ENCODE measurements at regions not wholly inside any gene's neighbourhood (a gene's known extent, or its start where the extent isn't known, plus 50 kb on each side); places are given as distances from the start of the nearest gene placed in this dataset.

- WGBS = 85% methylated on average over 1 of the region's 1 CpG
- Histone ChIP-seq H3K9me3 (peaks cover 7% of the 10 kb centered on the region), H3K27ac (no peak overlapping the region), H3K36me3 (no peaks in the 10 kb centered on the region), H3K4me3 (no peak overlapping the region), H3K4me1 (no peaks in the 10 kb centered on the region), H3K27me3 (no peaks in the 10 kb centered on the region)
- DNase-seq (ENCODE audit: low spot score in 2 of 2) = no peak
- TF ChIP-seq CTCF (IDR thresholded peaks at IDR 0.05) = no peak
- TF ChIP-seq POLR2AphosphoS5 (IDR thresholded peaks at IDR 0.05) = no peak
- TF ChIP-seq EP300 (IDR thresholded peaks at IDR 0.05) = no peak
Observed at GRCh38 chr16:65769776-65770438, 596.6 kb upstream of the CDH5 start.

- no peak for DNase-seq (ENCODE audit: low spot score in 2 of 2)
- Histone ChIP-seq H3K27ac (no peak overlapping the region), H3K36me3 (no peaks in the 10 kb centered on the region), H3K4me3 (no peak overlapping the region), H3K4me1 (no peaks in the 10 kb centered on the region), H3K9me3 (peaks cover 7% of the 10 kb centered on the region), H3K27me3 (no peaks in the 10 kb centered on the region)
- WGBS = 88% methylated on average over 1 of the region's 1 CpG
- TF ChIP-seq POLR2AphosphoS5 (IDR thresholded peaks at IDR 0.05) (no peak), POLR2A (IDR thresholded peaks at IDR 0.05) (no peak), EP300 (IDR thresholded peaks at IDR 0.05) (no peak), CTCF (IDR thresholded peaks at IDR 0.05) (no peak)
Observed at GRCh38 chr16:65769055-65769465, 597.4 kb upstream of the CDH5 start.

GRCh38 chr16:65767125-65767524 lies 599.4 kb upstream of the CDH5 start:
- 64% methylated on average over 4 of the region's 4 CpGs for whole genome bisulfite sequencing
- H3K4me1 ChIP-seq = no peaks in the 10 kb centered on the region
- DNase-seq (ENCODE audit: low spot score in 2 of 2) = no peak
- no peak for TF ChIP-seq EP300 (IDR thresholded peaks at IDR 0.05)
- no peak for TF ChIP-seq POLR2AphosphoS5 (IDR thresholded peaks at IDR 0.05)
- TF ChIP-seq CTCF (IDR thresholded peaks at IDR 0.05) = no peak
- no peak for TF ChIP-seq POLR2A (IDR thresholded peaks at IDR 0.05)
- H3K36me3 ChIP-seq = no peaks in the 10 kb centered on the region
- no peak overlapping the region for H3K27ac ChIP-seq
- no peak overlapping the region for H3K4me3 ChIP-seq
- peaks cover 7% of the 10 kb centered on the region for H3K9me3 ChIP-seq
- no peaks in the 10 kb centered on the region for H3K27me3 ChIP-seq

- Histone ChIP-seq H3K4me3 (no peak overlapping the region), H3K27ac (no peak overlapping the region), H3K27me3 (no peaks in the 10 kb centered on the region), H3K4me1 (no peaks in the 10 kb centered on the region), H3K36me3 (no peaks in the 10 kb centered on the region), H3K9me3 (no peaks in the 10 kb centered on the region)
- TF ChIP-seq CTCF (IDR thresholded peaks at IDR 0.05) = no peak
- TF ChIP-seq POLR2AphosphoS5 (IDR thresholded peaks at IDR 0.05) = no peak
- TF ChIP-seq POLR2A (IDR thresholded peaks at IDR 0.05) = no peak
- TF ChIP-seq EP300 (IDR thresholded peaks at IDR 0.05) = no peak
- no peak for DNase-seq (ENCODE audit: low spot score in 2 of 2)
- 82% methylated on average over 7 of the region's 7 CpGs for WGBS
Observed at GRCh38 chr16:65763640-65764305, 602.7 kb upstream of the CDH5 start.

- TF ChIP-seq EP300 (IDR thresholded peaks at IDR 0.05) (no peak), CTCF (IDR thresholded peaks at IDR 0.05) (no peak), POLR2A (IDR thresholded peaks at IDR 0.05) (no peak), POLR2AphosphoS5 (IDR thresholded peaks at IDR 0.05) (no peak)
- no peaks in the 10 kb centered on the region for H3K36me3 ChIP-seq
- H3K4me3 ChIP-seq = no peak overlapping the region
- DNase-seq (ENCODE audit: low spot score in 2 of 2) = no peak
- WGBS = 81% methylated on average over 4 of the region's 4 CpGs
- H3K4me1 ChIP-seq = peaks cover 3% of the 10 kb centered on the region
- H3K9me3 ChIP-seq = no peaks in the 10 kb centered on the region
- no peak overlapping the region for H3K27ac ChIP-seq
- H3K27me3 ChIP-seq = no peaks in the 10 kb centered on the region
Observed at GRCh38 chr16:65760874-65761273, 605.6 kb upstream of the CDH5 start.

All from suprapubic skin (tissue), 4 donors.